Retinal pigment epithelial cell (primary cell): ENCODE measurements at regions not wholly inside any gene's neighbourhood (a gene's known extent, or its start where the extent isn't known, plus 50 kb on each side); places are given as distances from the start of the nearest gene placed in this dataset.

ENCODE experiments used
- DNase-seq: peaks from one replicate; pipeline ENCODE4 v3.0.0-alpha.2; 2010; ENCODE audit warnings: low read depth
- H3K4me3 ChIP-seq: 2 replicates; pipeline ENCODE4 v1.5.1; 2011; ENCODE audit warnings: mild to moderate bottlenecking, low read length, control low read depth, moderate library complexity
- CTCF ChIP-seq: conservative IDR thresholded peaks from 2 replicates; pipeline ENCODE4 v1.5.1; 2011; ENCODE audit warnings: low read depth, low read length, control low read depth, inconsistent platforms

GRCh38 chr3:80601479-80601878 lies 833.7 kb upstream of the ROBO1 start:
- TF ChIP-seq CTCF = no peak
- H3K4me3 ChIP-seq = no peak overlapping the region
- no peak for DNase-seq

DNA sequence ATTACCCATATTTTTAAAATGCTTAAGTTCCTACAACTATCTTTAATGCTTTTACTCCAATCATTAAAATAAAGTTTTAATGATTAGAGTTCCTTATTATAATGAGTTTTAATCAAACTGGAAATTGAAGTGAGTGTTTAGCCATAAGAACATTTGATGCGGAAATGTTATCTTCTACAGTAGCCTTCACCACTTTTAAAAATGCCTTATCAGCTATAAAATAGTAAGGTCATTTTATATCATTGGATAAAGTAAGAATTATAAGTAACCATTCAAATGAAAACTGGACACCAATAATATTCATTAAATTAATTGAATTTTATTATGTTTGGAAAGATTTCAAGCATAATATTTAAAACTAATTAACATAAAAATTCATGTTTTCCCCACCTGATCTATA lies 825.0 kb upstream of the ROBO1 start:
- DNase-seq = no peak
- no peak for TF ChIP-seq CTCF
- no peak overlapping the region for H3K4me3 ChIP-seq

DNA sequence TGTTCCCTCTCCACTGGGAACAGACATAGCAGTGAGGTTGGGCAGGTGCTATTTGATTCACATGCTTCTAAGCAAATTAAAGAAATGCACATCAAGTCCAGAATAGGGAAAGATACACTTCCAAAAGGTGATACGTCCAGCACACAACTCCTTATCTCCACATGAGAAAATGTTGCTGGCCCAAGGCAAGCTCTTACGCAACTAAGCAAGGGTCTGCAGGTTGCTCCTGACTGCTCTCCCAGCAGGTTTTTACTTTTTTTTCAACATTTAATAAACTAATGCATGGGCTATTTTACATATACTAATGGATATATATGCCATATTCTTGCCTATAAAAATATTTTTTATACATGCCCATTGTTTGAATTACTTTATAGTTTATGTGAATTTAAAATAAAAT lies 818.5 kb upstream of the ROBO1 start:
- H3K4me3 ChIP-seq = no peak overlapping the region
- no peak for TF ChIP-seq CTCF
- no peak for DNase-seq

DNA sequence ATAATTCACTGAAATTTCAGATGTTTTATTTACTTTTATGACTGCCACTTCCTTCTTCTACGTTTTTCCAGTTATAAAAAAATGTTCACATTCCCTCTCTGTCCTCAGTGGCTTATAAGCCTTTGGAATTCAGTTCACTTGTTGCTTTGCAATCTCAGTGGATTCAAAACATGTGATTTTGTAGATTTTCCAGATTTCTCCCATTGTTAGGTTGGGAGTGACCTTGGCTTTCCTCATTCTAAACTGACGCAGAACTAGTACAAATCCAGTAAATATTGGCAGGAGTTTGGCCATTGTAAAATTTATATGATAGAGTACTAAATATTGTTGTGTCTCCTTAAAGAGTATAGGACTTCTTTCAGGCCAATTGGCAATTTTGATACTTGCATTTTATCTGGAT lies 812.3 kb upstream of the ROBO1 start:
- DNase-seq = no peak
- no peak for TF ChIP-seq CTCF
- H3K4me3 ChIP-seq = no peak overlapping the region

DNA sequence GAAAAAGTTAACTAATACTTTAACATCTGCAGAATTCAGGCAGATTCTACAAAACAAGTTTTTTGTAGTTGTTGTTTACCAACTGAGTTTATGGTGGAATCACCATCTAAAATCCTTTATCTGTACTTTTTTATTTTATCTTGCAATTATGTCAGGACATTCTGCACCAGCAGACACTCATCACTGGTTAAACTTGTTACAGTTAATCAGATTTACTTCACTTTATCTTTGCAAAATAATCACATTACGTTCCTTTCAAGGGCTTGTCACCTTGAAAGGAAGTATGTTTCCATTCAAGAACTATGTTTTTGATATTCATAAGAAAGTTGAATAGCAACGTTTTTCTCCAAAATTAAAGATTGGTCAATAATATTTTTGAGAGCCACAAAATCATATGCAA lies 796.6 kb upstream of the ROBO1 start:
- no peak for TF ChIP-seq CTCF
- DNase-seq = no peak
- no peak overlapping the region for H3K4me3 ChIP-seq

GRCh38 chr3:80559701-80560100 lies 791.9 kb upstream of the ROBO1 start:
- TF ChIP-seq CTCF = no peak
- H3K4me3 ChIP-seq = no peak overlapping the region
- no peak for DNase-seq

GRCh38 chr3:80556763-80557162 lies 789.0 kb upstream of the ROBO1 start:
- no peak for DNase-seq
- TF ChIP-seq CTCF = no peak

More at GRCh38 chr3:80556763-80557162, 789.0 kb upstream of the ROBO1 start:
- no peak overlapping the region for H3K4me3 ChIP-seq
